ENCODE measurements at regions not wholly inside any gene's neighbourhood (a gene's known extent, or its start where the extent isn't known, plus 50 kb on each side); places are given as distances from the start of the nearest gene placed in this dataset.

- DNase-seq = no peak
Observed at GRCh38 chr13:75919660-75920199, 283.6 kb downstream of the LMO7 start.

GRCh38 chr13:75915066-75915465 lies 278.9 kb downstream of the LMO7 start:
- no peak for DNase-seq

- DNase-seq = no peak
Observed at GRCh38 chr13:75913925-75914324, 277.8 kb downstream of the LMO7 start.

- DNase-seq = no peak
Observed at GRCh38 chr13:75910591-75910990, 274.5 kb downstream of the LMO7 start.
